Panc1 (cell line): ENCODE measurements at regions not wholly inside any gene's neighbourhood (a gene's known extent, or its start where the extent isn't known, plus 50 kb on each side); places are given as distances from the start of the nearest gene placed in this dataset.
A peak's percentile ranks its signal among the peaks of the same experiment; 100 is the strongest.

Experiments used
- ATAC-seq: fragments of 200-7000 bp; cut with Tn5 transposase; 2 replicates; pipeline ENCODE4 v1.9.1; 2020; ENCODE audit warnings: mild to moderate bottlenecking, moderate library complexity
- BruUV-seq: library from RNA; stranded (reverse); fragments of 400-500 nt; replicated peaks from 2 replicates; lab custom pipeline; 2021; lab: Mats Ljungman, UMichigan
- CTCF ChIA-PET: fragments of 300-600 bp; sonication (Branson Sonifier 250); formaldehyde crosslinking; loops from one replicate; lab custom pipeline; 2022; ENCODE audit warnings: antibody characterized with exemption; lab: Charles Lee
- POLR2A ChIA-PET: fragments of 300-600 bp; sonication (Branson Sonifier 250); formaldehyde crosslinking; loops from one replicate; lab custom pipeline; 2022; ENCODE audit warnings: antibody characterized with exemption; lab: Charles Lee
- DNase-seq: peaks from one replicate; pipeline ENCODE4 v3.0.0-alpha.2; 2010; ENCODE audit warnings: low read depth, low spot score
- H3K27ac ChIP-seq: 2 replicates; pipeline ENCODE4 v1.5.1; 2011; ENCODE audit warnings: mild to moderate bottlenecking, low read length, inconsistent platforms
- H3K27me3 ChIP-seq: fragments of 200-500 bp; sonication (Bioruptor generic); 2 replicates; pipeline ENCODE4 v1.6.0; 2014; ENCODE audit warnings: low read length, inconsistent platforms; ENCODE audit not compliant: control insufficient read depth, insufficient read depth
- H3K36me3 ChIP-seq: fragments of 200-500 bp; sonication (Bioruptor generic); 2 replicates; pipeline ENCODE4 v1.5.1; 2014; ENCODE audit warnings: inconsistent platforms, mild to moderate bottlenecking, low read length, moderate library complexity; ENCODE audit not compliant: control insufficient read depth, insufficient read depth
- H3K4me1 ChIP-seq: 2 replicates; pipeline ENCODE4 v1.5.1; 2011; ENCODE audit warnings: inconsistent platforms, mild to moderate bottlenecking, low read length, moderate library complexity; ENCODE audit not compliant: control insufficient read depth, insufficient read depth
- H3K4me3 ChIP-seq, 2 experiments: 2 replicates each; pipeline ENCODE4 v1.5.1; 2011 to 2012; ENCODE audit warnings: low read depth in 2 of 2, low read length in 2 of 2, mild to moderate bottlenecking in 2 of 2, inconsistent platforms in 1 of 2, moderate library complexity in 1 of 2
- H3K9me3 ChIP-seq: fragments of 200-500 bp; sonication (Bioruptor generic); 2 replicates; pipeline ENCODE4 v1.5.1; 2014; ENCODE audit warnings: low read depth, mild to moderate bottlenecking, inconsistent platforms, low read length, moderate library complexity; ENCODE audit not compliant: control insufficient read depth, insufficient read depth
- POLR2AphosphoS5 ChIP-seq: IDR thresholded peaks from 2 replicates; pipeline ENCODE4 v1.6.1; 2012; ENCODE audit warnings: mild to moderate bottlenecking, low read depth, low read length, moderate library complexity
- SIN3A ChIP-seq: IDR thresholded peaks from 2 replicates; pipeline ENCODE4 v1.6.1; 2012; ENCODE audit warnings: low read depth, mild to moderate bottlenecking, low read length, moderate library complexity, borderline replicate concordance; ENCODE audit not compliant: insufficient read depth
- TCF7L2 ChIP-seq: IDR thresholded peaks from 2 replicates; pipeline ENCODE4 v1.6.1; 2011; ENCODE audit warnings: mild to moderate bottlenecking, low read depth, low read length, inconsistent platforms
- in situ Hi-C: cut with HindIII; loops from 2 replicates; pipeline ENCODE4 v1.10.0; 2016; ENCODE audit warnings: low sequenced_read_pairs, low pct_unique_long_range_greater_than_20kb
- intact Hi-C: fragments of 100-400 bp; cut with micrococcal nuclease; formaldehyde crosslinking; loops from one replicate; pipeline ENCODE4 v1.10.0; 2022; ENCODE audit not compliant: unreplicated experiment
- TF ChIP-seq, protein P1 (sequence below), 2 experiments: IDR thresholded peaks; 2 replicates each; pipeline ENCODE4 v1.6.1; 2011 to 2012; ENCODE audit warnings: low read depth in 2 of 2, control low read depth in 1 of 2, low read length in 1 of 2, mild to moderate bottlenecking in 1 of 2, moderate library complexity in 1 of 2; ENCODE audit not compliant: insufficient read depth in 1 of 2
- TF ChIP-seq, protein P2 (sequence below): fragments of 450-650 bp; IDR thresholded peaks from 2 replicates; pipeline ENCODE4 v1.5.1; 2017; ENCODE audit warnings: mild to moderate bottlenecking

DNA sequence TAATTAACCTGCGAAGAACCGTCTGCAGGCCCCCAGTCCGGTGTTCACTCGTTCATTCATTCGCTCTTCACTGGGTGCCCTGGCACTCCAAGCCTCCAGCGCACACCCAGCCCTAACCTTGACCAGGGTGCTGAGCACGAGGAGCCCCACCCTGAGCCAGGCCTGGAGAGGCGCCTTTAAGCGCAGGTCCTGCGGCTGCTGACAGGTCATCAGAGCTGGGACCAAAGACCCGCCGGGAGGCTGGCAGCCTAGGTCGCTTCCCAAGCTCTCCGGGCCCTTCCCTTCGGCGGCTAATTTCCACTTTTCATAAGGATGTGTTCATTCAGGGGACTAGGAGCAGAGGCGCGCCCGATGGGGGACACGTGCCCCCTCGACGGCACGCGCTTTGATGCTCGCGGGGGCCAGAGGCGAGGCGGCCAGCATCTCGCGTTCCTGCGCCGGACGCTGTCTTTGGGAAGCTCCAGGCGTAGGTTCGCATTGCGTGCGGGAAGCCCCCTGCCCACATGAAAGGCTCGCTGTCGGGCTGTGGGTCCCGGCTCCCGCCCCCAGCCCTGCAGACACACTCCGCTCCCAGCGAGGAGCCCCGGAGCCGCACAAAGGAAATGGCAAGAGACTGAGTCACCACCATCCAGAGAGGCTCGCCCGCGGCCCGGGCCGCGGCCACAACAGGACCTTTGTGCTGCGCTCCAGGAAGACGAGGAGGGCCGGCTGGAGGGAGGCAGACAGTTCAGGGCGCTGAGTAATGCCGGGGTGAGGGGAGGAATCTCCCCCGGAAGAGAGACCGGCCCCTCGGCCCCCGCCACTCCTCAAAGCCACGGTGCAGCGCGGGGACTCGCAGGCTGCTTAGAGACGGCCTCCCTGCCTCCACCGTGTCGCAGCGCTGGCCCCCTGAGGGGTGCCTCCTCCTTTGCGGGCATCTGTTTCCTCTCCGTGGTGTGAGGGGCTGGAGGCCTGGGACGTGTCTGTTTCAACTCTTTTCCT, 266.4 kb upstream of the HES1 start:
- ChIA-PET CTCF (no interaction called here), POLR2A (no interaction called here)
- TF ChIP-seq, protein P1, sequence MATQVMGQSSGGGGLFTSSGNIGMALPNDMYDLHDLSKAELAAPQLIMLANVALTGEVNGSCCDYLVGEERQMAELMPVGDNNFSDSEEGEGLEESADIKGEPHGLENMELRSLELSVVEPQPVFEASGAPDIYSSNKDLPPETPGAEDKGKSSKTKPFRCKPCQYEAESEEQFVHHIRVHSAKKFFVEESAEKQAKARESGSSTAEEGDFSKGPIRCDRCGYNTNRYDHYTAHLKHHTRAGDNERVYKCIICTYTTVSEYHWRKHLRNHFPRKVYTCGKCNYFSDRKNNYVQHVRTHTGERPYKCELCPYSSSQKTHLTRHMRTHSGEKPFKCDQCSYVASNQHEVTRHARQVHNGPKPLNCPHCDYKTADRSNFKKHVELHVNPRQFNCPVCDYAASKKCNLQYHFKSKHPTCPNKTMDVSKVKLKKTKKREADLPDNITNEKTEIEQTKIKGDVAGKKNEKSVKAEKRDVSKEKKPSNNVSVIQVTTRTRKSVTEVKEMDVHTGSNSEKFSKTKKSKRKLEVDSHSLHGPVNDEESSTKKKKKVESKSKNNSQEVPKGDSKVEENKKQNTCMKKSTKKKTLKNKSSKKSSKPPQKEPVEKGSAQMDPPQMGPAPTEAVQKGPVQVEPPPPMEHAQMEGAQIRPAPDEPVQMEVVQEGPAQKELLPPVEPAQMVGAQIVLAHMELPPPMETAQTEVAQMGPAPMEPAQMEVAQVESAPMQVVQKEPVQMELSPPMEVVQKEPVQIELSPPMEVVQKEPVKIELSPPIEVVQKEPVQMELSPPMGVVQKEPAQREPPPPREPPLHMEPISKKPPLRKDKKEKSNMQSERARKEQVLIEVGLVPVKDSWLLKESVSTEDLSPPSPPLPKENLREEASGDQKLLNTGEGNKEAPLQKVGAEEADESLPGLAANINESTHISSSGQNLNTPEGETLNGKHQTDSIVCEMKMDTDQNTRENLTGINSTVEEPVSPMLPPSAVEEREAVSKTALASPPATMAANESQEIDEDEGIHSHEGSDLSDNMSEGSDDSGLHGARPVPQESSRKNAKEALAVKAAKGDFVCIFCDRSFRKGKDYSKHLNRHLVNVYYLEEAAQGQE (IDR thresholded peaks at IDR 0.05; ENCODE audit: insufficient read depth in 1 of 2, low read depth in 2 of 2, low read length in 1 of 2), result no peak
- TF ChIP-seq SIN3A (no peak), TCF7L2 (peak; percentile 62; the same call in 1 of the 2 replicates), POLR2AphosphoS5 (peak; percentile 44; the same call in 1 of the 2 replicates)
- no peak for DNase-seq
- H3K27me3 ChIP-seq, result no peaks in the 10 kb centered on the region
- BruUV-seq, result no TSS peak
- H3K9me3 ChIP-seq, result no peaks in the 10 kb centered on the region
- ATAC-seq, result peak; percentile 83
- peak overlapping the region in 1 of 2 experiments; percentile 14; a peak in 1 of 4 replicates for H3K4me3 ChIP-seq
- H3K27ac ChIP-seq, result peak overlapping the region; percentile 67
- intact Hi-C loops, result no loop called here
- in situ Hi-C loops, result no loop called here
- H3K36me3 ChIP-seq, result no peaks in the 10 kb centered on the region
- H3K4me1 ChIP-seq, result peaks cover 37% of the 10 kb centered on the region

DNA sequence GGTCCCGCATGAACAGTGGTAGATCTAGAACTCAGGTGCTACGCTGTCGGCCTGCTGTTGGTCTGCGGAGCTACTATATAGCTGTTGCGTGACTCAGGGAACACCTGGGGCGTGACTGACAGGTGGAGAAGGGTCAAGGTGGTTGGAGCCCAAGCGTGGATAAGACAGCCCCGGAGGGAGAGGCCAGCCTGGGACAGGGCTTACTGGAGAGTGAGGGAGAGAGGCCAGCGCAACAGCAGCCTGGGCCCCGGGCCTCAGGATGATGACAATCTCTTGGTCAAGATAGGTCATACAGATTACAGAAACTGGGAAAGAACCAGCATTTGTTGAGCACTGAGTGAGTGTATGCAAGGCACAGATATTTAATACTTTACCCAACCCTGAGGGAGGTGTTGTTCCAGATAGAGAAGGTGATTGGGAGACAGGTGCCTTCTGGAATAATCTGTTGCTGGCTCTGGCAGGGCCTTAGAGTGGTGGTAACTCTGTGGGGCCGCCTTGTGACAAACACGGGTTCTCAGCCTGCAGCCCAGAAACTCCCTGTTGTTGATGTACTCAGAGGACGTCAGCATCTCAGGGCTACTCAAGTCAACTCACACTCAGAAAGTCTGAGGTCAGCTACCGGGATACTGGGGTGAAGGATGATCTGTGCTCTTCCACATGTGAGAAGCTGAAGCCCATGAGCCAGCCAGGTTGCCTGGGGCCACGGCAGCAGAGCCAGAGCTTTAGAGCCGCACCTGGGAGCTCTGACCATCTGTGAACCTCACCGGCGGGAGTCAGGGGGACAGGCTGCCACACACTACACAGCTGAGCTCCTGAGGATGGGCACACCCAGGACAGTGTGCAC, 265.4 kb upstream of the HES1 start:
- POLR2A ChIA-PET, result no interaction called here
- Histone ChIP-seq H3K27ac (peak overlapping the region; percentile 67), H3K36me3 (no peaks in the 10 kb centered on the region), H3K4me3 (no peak overlapping the region), H3K9me3 (no peaks in the 10 kb centered on the region), H3K27me3 (no peaks in the 10 kb centered on the region), H3K4me1 (peaks cover 37% of the 10 kb centered on the region)
- no TSS peak for BruUV-seq
- ATAC-seq, result no peak; the same call in 1 of the 2 replicates
- TF ChIP-seq TCF7L2, result no peak
- TF ChIP-seq, protein P2, sequence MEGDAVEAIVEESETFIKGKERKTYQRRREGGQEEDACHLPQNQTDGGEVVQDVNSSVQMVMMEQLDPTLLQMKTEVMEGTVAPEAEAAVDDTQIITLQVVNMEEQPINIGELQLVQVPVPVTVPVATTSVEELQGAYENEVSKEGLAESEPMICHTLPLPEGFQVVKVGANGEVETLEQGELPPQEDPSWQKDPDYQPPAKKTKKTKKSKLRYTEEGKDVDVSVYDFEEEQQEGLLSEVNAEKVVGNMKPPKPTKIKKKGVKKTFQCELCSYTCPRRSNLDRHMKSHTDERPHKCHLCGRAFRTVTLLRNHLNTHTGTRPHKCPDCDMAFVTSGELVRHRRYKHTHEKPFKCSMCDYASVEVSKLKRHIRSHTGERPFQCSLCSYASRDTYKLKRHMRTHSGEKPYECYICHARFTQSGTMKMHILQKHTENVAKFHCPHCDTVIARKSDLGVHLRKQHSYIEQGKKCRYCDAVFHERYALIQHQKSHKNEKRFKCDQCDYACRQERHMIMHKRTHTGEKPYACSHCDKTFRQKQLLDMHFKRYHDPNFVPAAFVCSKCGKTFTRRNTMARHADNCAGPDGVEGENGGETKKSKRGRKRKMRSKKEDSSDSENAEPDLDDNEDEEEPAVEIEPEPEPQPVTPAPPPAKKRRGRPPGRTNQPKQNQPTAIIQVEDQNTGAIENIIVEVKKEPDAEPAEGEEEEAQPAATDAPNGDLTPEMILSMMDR, result no peak
- no peak for TF ChIP-seq SIN3A
- TF ChIP-seq POLR2AphosphoS5, result no peak
- TF ChIP-seq, protein P1 (IDR thresholded peaks at IDR 0.05; ENCODE audit: insufficient read depth in 1 of 2, low read depth in 2 of 2, low read length in 1 of 2), result no peak
- no peak for DNase-seq
- intact Hi-C loops (no loop called here), in situ Hi-C loops (no loop called here)
- CTCF ChIA-PET, result no interaction called here
